GM06990 (cell line): ENCODE measurements at regions not wholly inside any gene's neighbourhood (a gene's known extent, or its start where the extent isn't known, plus 50 kb on each side); places are given as distances from the start of the nearest gene placed in this dataset.

ENCODE experiments used
- DNase-seq: peaks from one replicate; pipeline ENCODE4 v3.0.0-alpha.2; 2011; ENCODE audit not compliant: insufficient read length; ENCODE audit errors: extremely low read depth
- H3K27me3 ChIP-seq: replicated peaks from 2 replicates; pipeline ENCODE4 v1.6.0; 2011; ENCODE audit warnings: low read length; ENCODE audit not compliant: control insufficient read depth, insufficient read depth
- H3K36me3 ChIP-seq: 2 replicates; pipeline ENCODE4 v1.5.1; 2011; ENCODE audit warnings: low read length; ENCODE audit not compliant: control insufficient read depth, insufficient read depth
- H3K4me3 ChIP-seq: replicated peaks from 2 replicates; pipeline ENCODE4 v1.5.1; 2011; ENCODE audit warnings: low read depth, mild to moderate bottlenecking, control low read depth, low read length
- TF ChIP-seq, protein P1 (sequence below): IDR thresholded peaks from 2 replicates; pipeline ENCODE4 v1.5.1; 2011; ENCODE audit warnings: low read length, control low read depth, mild to moderate bottlenecking, inconsistent platforms; ENCODE audit not compliant: insufficient read depth, poor library complexity, severe bottlenecking

- TF ChIP-seq, protein P1, sequence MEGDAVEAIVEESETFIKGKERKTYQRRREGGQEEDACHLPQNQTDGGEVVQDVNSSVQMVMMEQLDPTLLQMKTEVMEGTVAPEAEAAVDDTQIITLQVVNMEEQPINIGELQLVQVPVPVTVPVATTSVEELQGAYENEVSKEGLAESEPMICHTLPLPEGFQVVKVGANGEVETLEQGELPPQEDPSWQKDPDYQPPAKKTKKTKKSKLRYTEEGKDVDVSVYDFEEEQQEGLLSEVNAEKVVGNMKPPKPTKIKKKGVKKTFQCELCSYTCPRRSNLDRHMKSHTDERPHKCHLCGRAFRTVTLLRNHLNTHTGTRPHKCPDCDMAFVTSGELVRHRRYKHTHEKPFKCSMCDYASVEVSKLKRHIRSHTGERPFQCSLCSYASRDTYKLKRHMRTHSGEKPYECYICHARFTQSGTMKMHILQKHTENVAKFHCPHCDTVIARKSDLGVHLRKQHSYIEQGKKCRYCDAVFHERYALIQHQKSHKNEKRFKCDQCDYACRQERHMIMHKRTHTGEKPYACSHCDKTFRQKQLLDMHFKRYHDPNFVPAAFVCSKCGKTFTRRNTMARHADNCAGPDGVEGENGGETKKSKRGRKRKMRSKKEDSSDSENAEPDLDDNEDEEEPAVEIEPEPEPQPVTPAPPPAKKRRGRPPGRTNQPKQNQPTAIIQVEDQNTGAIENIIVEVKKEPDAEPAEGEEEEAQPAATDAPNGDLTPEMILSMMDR, result no peak
- H3K4me3 ChIP-seq, result no peak overlapping the region
- DNase-seq, result no peak
- no peaks in the 10 kb centered on the region for H3K27me3 ChIP-seq
- no peaks in the 10 kb centered on the region for H3K36me3 ChIP-seq
These were observed 592.7 kb downstream of the INHBA start for GRCh38 chr7:41110186-41110585.

GRCh38 chr7:41108821-41109220 is 594.1 kb downstream of the INHBA start:
- no peaks in the 10 kb centered on the region for H3K27me3 ChIP-seq
- TF ChIP-seq, protein P1, result no peak
- no peak for DNase-seq
- H3K4me3 ChIP-seq, result no peak overlapping the region
- H3K36me3 ChIP-seq, result no peaks in the 10 kb centered on the region

DNA sequence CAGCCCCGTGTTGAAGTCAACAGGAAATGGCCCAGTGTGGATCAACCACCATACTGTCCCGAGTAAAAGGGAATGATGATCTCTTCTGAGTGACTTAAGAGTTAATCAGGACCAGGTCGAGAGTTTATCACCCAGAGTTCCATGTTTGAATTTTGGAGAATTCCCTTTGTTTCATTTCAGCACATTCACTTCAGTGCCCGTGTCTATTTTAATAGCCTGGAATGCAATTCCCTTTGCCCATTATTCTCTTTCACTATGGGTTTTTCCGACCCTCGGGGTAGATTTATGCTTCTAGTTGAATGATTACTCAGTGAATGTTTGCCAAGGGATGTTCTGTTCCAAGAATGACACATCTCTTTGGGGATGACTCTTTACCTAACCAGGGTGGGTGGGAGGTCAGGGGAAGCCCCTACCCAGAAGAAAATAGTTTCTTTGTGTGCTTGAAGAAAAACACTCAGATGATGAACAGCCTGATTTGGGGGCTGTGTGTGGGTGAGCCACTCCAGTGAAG is 594.9 kb downstream of the INHBA start:
- TF ChIP-seq, protein P1, result no peak
- no peak overlapping the region for H3K4me3 ChIP-seq
- H3K36me3 ChIP-seq, result no peaks in the 10 kb centered on the region
- DNase-seq, result no peak
- H3K27me3 ChIP-seq, result no peaks in the 10 kb centered on the region

- Histone ChIP-seq H3K36me3 (no peaks in the 10 kb centered on the region), H3K27me3 (no peaks in the 10 kb centered on the region), H3K4me3 (no peak overlapping the region)
- DNase-seq, result peak; percentile 4
- TF ChIP-seq, protein P1, result no peak
These were observed 595.5 kb downstream of the INHBA start for GRCh38 chr7:41107330-41107937.

DNA sequence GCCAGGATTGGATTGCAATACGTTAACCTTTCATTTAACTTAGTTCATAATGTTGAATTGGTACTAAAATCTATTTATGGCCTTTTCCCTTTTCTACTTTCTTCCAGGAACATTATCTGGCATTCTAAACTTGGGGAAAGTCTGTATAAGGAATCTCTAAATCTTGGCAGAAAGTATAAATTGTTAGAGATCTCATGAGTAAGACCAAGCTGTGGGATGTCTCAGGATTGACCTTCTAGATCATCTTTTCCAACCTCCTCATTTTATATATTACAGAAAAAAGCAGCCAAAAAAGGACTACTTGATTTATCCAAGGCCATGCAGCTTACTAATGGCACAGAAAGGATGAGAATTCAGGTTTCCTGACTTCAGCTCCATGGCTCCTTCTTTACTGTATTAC is 598.3 kb downstream of the INHBA start:
- Histone ChIP-seq H3K4me3 (no peak overlapping the region), H3K36me3 (no peaks in the 10 kb centered on the region), H3K27me3 (no peaks in the 10 kb centered on the region)
- TF ChIP-seq, protein P1, result no peak
- no peak for DNase-seq

DNA sequence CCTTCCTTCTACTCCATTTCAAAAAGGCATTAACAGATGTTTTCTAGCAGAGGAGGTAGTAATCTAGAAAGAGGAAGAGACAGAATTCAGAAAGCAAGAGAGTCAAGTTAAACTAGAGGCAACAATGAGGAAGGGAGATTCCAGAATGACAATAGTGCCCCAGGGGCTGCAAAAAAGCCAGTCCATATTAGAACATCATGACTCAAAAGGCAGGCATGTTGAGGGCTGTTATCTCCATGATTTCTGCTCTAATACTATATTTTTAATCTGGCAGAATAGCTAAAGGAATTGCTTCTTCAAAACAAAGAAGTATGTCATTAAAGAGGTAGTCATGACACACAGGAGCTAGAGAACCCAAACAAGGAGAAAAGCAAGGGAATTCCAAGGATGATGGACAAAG is 599.6 kb downstream of the INHBA start:
- H3K4me3 ChIP-seq, result no peak overlapping the region
- no peaks in the 10 kb centered on the region for H3K27me3 ChIP-seq
- TF ChIP-seq, protein P1, result no peak
- DNase-seq, result peak; percentile 49
- no peaks in the 10 kb centered on the region for H3K36me3 ChIP-seq
